Effector memory CD4-positive, alpha-beta T cell (primary cell): ENCODE measurements at regions not wholly inside any gene's neighbourhood (a gene's known extent, or its start where the extent isn't known, plus 50 kb on each side); places are given as distances from the start of the nearest gene placed in this dataset.

ENCODE experiments used
- DNase-seq, 3 donors: peaks; one replicate each; pipeline ENCODE4 v3.0.0-alpha.2; 2020
- H3K27ac ChIP-seq: 2 replicates; pipeline ENCODE4 v1.7.0; 2013; ENCODE audit warnings: mild to moderate bottlenecking, low read length, moderate library complexity; ENCODE audit not compliant: insufficient read depth, poor library complexity, severe bottlenecking
- H3K27me3 ChIP-seq: replicated peaks from 2 replicates; pipeline ENCODE4 v1.7.0; 2013; ENCODE audit warnings: mild to moderate bottlenecking, low read length; ENCODE audit not compliant: insufficient read depth, control insufficient read depth, poor library complexity, severe bottlenecking
- H3K36me3 ChIP-seq: 2 replicates; pipeline ENCODE4 v1.7.0; 2013; ENCODE audit warnings: mild to moderate bottlenecking, low read length, moderate library complexity; ENCODE audit not compliant: control insufficient read depth, insufficient read depth
- H3K4me1 ChIP-seq: 2 replicates; pipeline ENCODE4 v1.7.0; 2013; ENCODE audit warnings: low read length, mild to moderate bottlenecking; ENCODE audit not compliant: control insufficient read depth, insufficient read depth, poor library complexity, severe bottlenecking
- H3K4me3 ChIP-seq: 2 replicates; pipeline ENCODE4 v1.7.0; 2013; ENCODE audit warnings: low read length, low read depth, mild to moderate bottlenecking; ENCODE audit not compliant: insufficient read depth, poor library complexity, severe bottlenecking
- H3K9me3 ChIP-seq: 2 replicates; pipeline ENCODE4 v1.7.0; 2013; ENCODE audit warnings: mild to moderate bottlenecking, low read length, moderate library complexity; ENCODE audit not compliant: control insufficient read depth

GRCh38 chr10:33510206-33510605 lies 175.7 kb upstream of the NRP1 start:
- Histone ChIP-seq H3K27me3 (no peaks in the 10 kb centered on the region), H3K4me3 (no peak overlapping the region), H3K36me3 (no peaks in the 10 kb centered on the region), H3K9me3 (no peaks in the 10 kb centered on the region), H3K4me1 (no peaks in the 10 kb centered on the region), H3K27ac (no peak overlapping the region)
- DNase-seq: no peak

DNA sequence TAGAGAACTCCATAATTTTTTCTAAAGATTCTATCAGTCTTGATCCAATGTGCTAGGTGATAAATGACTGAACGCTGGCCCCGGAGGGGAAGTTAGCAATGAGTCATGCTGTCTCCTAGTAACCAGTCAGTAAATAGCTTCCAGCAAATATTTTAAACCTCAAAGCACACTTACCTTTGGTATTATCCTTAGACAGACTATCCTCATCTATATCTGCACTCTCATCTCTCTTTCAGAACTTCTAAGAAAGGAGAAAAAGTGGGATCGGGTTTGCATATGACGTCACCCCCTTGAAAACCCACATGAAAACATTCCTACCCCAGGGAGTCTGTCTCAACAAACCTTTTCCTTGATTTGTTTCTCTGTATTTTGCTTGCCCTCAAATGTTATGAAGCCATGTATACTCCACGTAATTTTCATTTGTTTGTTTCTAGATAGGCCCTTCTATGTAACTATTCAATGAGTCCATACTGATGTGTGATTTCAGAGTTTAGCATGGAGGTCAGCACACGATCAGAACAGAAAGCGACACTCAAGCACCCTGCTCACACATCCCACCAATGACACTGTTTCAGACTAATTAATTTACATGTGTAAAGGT lies 174.9 kb upstream of the NRP1 start:
- no peak for DNase-seq
- Histone ChIP-seq H3K4me1 (no peaks in the 10 kb centered on the region), H3K27ac (no peak overlapping the region), H3K36me3 (no peaks in the 10 kb centered on the region), H3K4me3 (no peak overlapping the region), H3K9me3 (no peaks in the 10 kb centered on the region), H3K27me3 (no peaks in the 10 kb centered on the region)

DNA sequence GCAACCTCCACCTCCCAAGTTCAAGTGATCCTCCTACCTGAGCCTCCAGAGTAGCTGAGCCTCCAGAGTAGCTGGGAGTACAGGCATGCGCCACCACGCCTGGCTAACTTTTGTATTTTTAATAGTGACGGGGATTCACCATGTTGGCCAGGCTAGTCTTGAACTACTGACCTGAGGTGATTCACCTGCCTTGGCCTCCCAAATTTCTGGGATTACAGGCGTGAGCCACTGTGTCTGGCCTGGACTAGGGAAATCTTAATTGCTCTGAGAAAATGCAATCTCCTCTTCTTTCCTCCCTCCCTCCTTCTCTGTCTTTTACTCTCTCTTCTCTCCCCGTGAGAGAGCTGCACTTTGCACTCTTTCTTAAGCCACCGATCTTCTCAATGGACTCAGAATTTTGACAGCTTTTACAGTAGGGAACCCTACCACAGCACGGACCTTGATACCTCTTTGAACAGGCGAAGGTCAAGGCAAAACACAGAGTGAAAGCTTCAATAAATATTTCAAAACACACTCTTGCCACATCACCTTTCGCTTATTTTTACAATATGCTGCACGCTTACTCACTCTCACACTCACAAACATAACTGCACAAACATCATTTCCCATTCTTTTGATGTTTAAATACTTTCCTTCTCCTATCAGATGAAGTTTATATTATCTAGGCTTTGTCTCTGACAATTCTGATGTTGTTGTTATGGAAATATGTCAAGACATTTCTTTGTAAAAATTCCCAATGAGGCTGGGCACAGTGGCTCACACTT lies 173.4 kb upstream of the NRP1 start:
- H3K27ac ChIP-seq: no peak overlapping the region
- H3K27me3 ChIP-seq: no peaks in the 10 kb centered on the region
- no peak for DNase-seq
- no peaks in the 10 kb centered on the region for H3K4me1 ChIP-seq
- H3K9me3 ChIP-seq: no peaks in the 10 kb centered on the region
- no peaks in the 10 kb centered on the region for H3K36me3 ChIP-seq
- no peak overlapping the region for H3K4me3 ChIP-seq

DNA sequence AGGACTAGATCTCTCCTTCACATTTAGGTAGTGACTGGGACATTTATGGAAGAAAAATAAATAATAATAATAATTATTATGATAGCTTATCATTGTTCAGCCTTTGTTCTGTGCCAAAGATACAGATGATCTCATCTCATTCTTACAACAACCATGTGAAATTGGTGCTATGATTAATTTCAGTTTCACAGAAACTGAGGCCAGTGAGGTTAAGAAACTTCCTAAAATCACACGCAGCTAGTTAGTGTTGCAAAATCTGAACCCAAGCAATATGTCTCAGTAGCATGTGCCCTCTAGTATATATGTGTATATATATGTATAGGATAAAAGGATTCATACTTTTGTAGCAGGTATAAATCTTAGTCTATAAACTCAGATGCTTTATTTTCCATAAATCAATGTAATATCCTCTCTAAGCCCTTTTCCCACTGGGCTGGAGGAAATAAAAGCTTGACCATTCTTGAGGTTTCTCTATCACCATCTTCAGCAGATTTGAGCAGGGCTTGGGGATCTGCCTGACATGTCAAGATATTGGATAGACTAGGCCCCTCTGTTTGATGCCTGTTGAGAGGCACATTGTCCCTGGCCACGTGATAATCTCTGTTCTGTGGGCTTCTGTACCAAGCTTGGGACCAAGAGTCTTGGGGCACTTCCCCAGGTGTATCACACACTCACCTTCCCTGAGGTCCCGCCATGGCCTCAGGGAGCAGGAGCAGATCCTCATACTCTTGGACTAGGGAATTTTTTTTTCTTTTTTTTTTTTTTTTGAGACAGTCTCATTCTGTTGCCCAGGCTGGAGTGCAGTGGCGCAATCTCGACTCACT lies 172.6 kb upstream of the NRP1 start:
- Histone ChIP-seq H3K4me1 (no peaks in the 10 kb centered on the region), H3K4me3 (no peak overlapping the region), H3K9me3 (no peaks in the 10 kb centered on the region), H3K27ac (no peak overlapping the region), H3K36me3 (no peaks in the 10 kb centered on the region), H3K27me3 (no peaks in the 10 kb centered on the region)
- no peak for DNase-seq

DNA sequence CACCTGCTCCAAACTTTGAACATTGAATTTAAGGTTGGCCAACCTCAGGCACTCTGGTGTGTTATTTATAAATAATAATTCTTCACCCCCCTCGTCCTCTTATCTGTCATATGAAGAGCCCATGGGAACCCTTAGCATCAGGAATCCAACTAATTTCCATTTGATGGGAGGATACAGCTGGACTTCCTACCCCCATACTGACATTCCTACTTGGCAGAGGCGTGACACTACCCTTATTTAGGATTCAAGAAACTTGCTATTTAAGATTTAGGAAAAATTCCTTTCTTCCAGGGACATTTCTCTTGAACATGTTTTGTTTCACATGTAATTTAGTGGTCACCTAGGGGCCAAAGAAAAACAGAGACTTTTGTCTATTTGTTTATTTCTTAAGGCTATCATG lies 171.9 kb upstream of the NRP1 start:
- no peak for DNase-seq
- no peak overlapping the region for H3K27ac ChIP-seq

GRCh38 chr10:33501161-33501560 lies 166.7 kb upstream of the NRP1 start:
- no peak for DNase-seq
- Histone ChIP-seq H3K4me3 (no peak overlapping the region), H3K36me3 (no peaks in the 10 kb centered on the region), H3K27me3 (no peaks in the 10 kb centered on the region), H3K4me1 (no peaks in the 10 kb centered on the region), H3K27ac (no peak overlapping the region), H3K9me3 (no peaks in the 10 kb centered on the region)

More for the DNA sequence above, 171.9 kb upstream of the NRP1 start:
- no peaks in the 10 kb centered on the region for H3K36me3 ChIP-seq
- H3K4me1 ChIP-seq: no peaks in the 10 kb centered on the region
- no peaks in the 10 kb centered on the region for H3K27me3 ChIP-seq
- no peak overlapping the region for H3K4me3 ChIP-seq
- H3K9me3 ChIP-seq: no peaks in the 10 kb centered on the region

DNA sequence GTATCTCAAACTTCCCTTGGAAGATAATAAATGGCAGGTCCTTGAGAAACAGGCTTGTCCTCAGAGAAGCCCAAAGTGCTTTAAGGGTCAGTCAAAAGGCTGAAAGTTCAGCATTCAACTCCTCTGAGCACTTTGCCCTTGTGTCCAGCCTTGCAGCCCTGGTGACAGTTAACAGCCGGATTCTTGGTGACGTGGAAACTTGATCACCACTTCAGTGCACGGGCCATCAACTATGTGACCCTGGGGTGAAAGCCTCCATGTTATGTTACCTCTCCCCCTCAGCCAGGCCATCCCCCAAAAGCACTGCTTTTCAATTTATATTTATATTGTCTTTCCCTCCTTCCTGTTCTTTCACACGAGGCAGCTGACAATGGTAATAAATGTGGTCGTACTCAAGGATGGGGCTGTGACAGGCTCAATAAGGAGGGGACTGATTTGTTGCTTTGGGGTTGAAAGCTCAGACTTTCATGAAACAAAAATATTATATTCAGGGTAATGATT lies 164.0 kb upstream of the NRP1 start:
- Histone ChIP-seq H3K9me3 (no peaks in the 10 kb centered on the region), H3K4me3 (no peak overlapping the region), H3K27ac (no peak overlapping the region), H3K36me3 (no peaks in the 10 kb centered on the region), H3K27me3 (no peaks in the 10 kb centered on the region), H3K4me1 (no peaks in the 10 kb centered on the region)
- no peak for DNase-seq

GRCh38 chr10:33497338-33497737 lies 162.9 kb upstream of the NRP1 start:
- Histone ChIP-seq H3K27me3 (no peaks in the 10 kb centered on the region), H3K27ac (no peak overlapping the region), H3K4me3 (no peak overlapping the region), H3K9me3 (no peaks in the 10 kb centered on the region), H3K4me1 (no peaks in the 10 kb centered on the region), H3K36me3 (no peaks in the 10 kb centered on the region)
- DNase-seq: no peak

DNA sequence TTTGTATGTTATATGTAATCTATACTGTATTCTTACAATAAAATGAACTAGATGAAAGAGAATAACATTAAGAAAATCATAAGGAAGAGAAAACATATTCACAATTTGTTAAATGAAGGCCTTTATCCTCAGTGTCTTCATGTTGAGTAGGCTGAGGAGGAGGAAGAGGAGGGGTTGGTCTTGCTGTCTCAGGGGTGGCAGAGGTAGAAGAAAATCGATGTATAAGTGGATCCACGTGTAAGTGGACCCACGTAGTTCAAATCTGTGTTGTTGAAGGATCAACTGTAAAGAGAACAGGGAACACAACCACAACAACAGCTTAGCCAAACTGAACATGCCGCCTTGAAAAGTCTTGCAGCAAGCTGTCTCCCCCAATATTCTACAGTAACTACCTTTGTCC lies 161.6 kb upstream of the NRP1 start:
- H3K9me3 ChIP-seq: no peaks in the 10 kb centered on the region
- H3K4me1 ChIP-seq: no peaks in the 10 kb centered on the region
- no peak for DNase-seq
- H3K27me3 ChIP-seq: no peaks in the 10 kb centered on the region
- no peak overlapping the region for H3K4me3 ChIP-seq
- H3K27ac ChIP-seq: no peak overlapping the region
- H3K36me3 ChIP-seq: no peaks in the 10 kb centered on the region
